ENCODE measurements at regions not wholly inside any gene's neighbourhood (a gene's known extent, or its start where the extent isn't known, plus 50 kb on each side); places are given as distances from the start of the nearest gene placed in this dataset.

- no peaks in the 10 kb centered on the region for H3K9me3 Mint-ChIP-seq (ENCODE audit: low read depth, unreplicated experiment)
- intact Hi-C loops (cut with micrococcal nuclease; ENCODE audit: unreplicated experiment): loop anchor here (2.0 to 5.0 kb wide), 2 partner anchors 36 to 74 kb away; no protein-coding TSS in a partner anchor
- H3K4me3 Mint-ChIP-seq (ENCODE audit: low read depth, unreplicated experiment): no peak overlapping the region
- H3K27ac Mint-ChIP-seq (ENCODE audit: unreplicated experiment): no peak overlapping the region
- H3K27me3 Mint-ChIP-seq (ENCODE audit: unreplicated experiment): no peaks in the 10 kb centered on the region
- CTCF ChIA-PET: interaction anchor here (0.9 to 1.5 kb wide), 5 partner anchors 12 to 75 kb away, joined by 3 to 19 read pairs (median 4); a partner anchor contains a TSS
- DNase-seq: peak; percentile 52
- H3K36me3 Mint-ChIP-seq (ENCODE audit: insufficient read depth, unreplicated experiment): no peaks in the 10 kb centered on the region
- peaks cover 11% of the 10 kb centered on the region for H3K4me1 Mint-ChIP-seq (ENCODE audit: low read depth, unreplicated experiment)
- no peak for TF ChIP-seq CTCF (IDR thresholded peaks at IDR 0.05; ENCODE audit: unreplicated experiment)
- TSS peak; percentile 36 for BruUV-seq (replicated peaks)
These were observed 157.8 kb downstream of the RELL1 start for GRCh38 chr4:37528166-37528885.

DNA sequence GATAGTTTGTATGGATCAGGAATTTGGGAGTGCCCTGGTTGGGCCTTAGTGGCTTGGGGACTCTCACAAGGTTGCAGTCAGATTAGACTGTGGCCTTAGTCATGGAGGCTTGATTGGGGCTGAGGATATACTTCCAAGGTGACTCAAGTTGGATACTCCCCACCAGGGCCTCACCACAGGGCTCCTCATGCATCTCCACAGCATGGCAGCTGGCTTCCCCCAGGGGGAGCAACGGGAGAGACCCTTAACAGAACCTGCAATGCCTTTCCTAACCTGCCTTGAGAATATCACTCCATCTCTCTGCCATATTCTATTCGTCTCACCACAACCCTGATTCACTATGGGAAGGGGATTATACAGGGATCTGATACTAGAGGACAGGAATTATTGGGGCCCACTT lies 161.9 kb downstream of the RELL1 start:
- no peaks in the 10 kb centered on the region for H3K27me3 Mint-ChIP-seq (ENCODE audit: unreplicated experiment)
- peaks cover 7% of the 10 kb centered on the region for H3K4me1 Mint-ChIP-seq (ENCODE audit: low read depth, unreplicated experiment)
- no TSS peak for BruUV-seq (replicated peaks)

GRCh38 chr4:37522996-37523395 lies 163.2 kb downstream of the RELL1 start:
- H3K36me3 Mint-ChIP-seq (ENCODE audit: insufficient read depth, unreplicated experiment): no peaks in the 10 kb centered on the region
- no peaks in the 10 kb centered on the region for H3K27me3 Mint-ChIP-seq (ENCODE audit: unreplicated experiment)
- H3K9me3 Mint-ChIP-seq (ENCODE audit: low read depth, unreplicated experiment): peaks cover 8% of the 10 kb centered on the region
- no peak overlapping the region for H3K4me3 Mint-ChIP-seq (ENCODE audit: low read depth, unreplicated experiment)
- intact Hi-C loops (cut with micrococcal nuclease; ENCODE audit: unreplicated experiment): no loop called here
- no peak for TF ChIP-seq CTCF (IDR thresholded peaks at IDR 0.05; ENCODE audit: unreplicated experiment)
- no peak overlapping the region for H3K27ac Mint-ChIP-seq (ENCODE audit: unreplicated experiment)
- no TSS peak for BruUV-seq (replicated peaks)
- CTCF ChIA-PET: no interaction called here
- peaks cover 18% of the 10 kb centered on the region for H3K4me1 Mint-ChIP-seq (ENCODE audit: low read depth, unreplicated experiment)
- no peak for DNase-seq

More for the DNA sequence above, 161.9 kb downstream of the RELL1 start:
- no peak overlapping the region for H3K27ac Mint-ChIP-seq (ENCODE audit: unreplicated experiment)
- intact Hi-C loops (cut with micrococcal nuclease; ENCODE audit: unreplicated experiment): no loop called here
- H3K9me3 Mint-ChIP-seq (ENCODE audit: low read depth, unreplicated experiment): peaks cover 8% of the 10 kb centered on the region
- TF ChIP-seq CTCF (IDR thresholded peaks at IDR 0.05; ENCODE audit: unreplicated experiment): no peak
- H3K4me3 Mint-ChIP-seq (ENCODE audit: low read depth, unreplicated experiment): no peak overlapping the region
- DNase-seq: no peak
- CTCF ChIA-PET: no interaction called here
- H3K36me3 Mint-ChIP-seq (ENCODE audit: insufficient read depth, unreplicated experiment): no peaks in the 10 kb centered on the region

- Mint-ChIP-seq H3K4me1 (ENCODE audit: low read depth, unreplicated experiment) (peaks cover 18% of the 10 kb centered on the region), H3K27me3 (ENCODE audit: unreplicated experiment) (no peaks in the 10 kb centered on the region), H3K9me3 (ENCODE audit: low read depth, unreplicated experiment) (peaks cover 11% of the 10 kb centered on the region), H3K36me3 (ENCODE audit: insufficient read depth, unreplicated experiment) (no peaks in the 10 kb centered on the region), H3K4me3 (ENCODE audit: low read depth, unreplicated experiment) (no peak overlapping the region), H3K27ac (ENCODE audit: unreplicated experiment) (peak overlapping the region; percentile 46)
- no peak for TF ChIP-seq CTCF (IDR thresholded peaks at IDR 0.05; ENCODE audit: unreplicated experiment)
- CTCF ChIA-PET: no interaction called here
- intact Hi-C loops (cut with micrococcal nuclease; ENCODE audit: unreplicated experiment): no loop called here
- DNase-seq: no peak
- BruUV-seq (replicated peaks): no TSS peak
These were observed 168.8 kb downstream of the RELL1 start for GRCh38 chr4:37517326-37517725.
